Femur (tissue), 1 donor: ENCODE measurements at regions not wholly inside any gene's neighbourhood (a gene's known extent, or its start where the extent isn't known, plus 50 kb on each side); places are given as distances from the start of the nearest gene placed in this dataset.
"Not testable (repeated sequence)": the region's sequence is repeated elsewhere in the genome, so short reads cannot be mapped to it uniquely, and the experiment has no call there.

Experiments
- DNase-seq: peaks from one replicate; pipeline ENCODE4 v3.0.0-alpha.2; 2017

- peak; percentile 87 for DNase-seq
These were observed 296.6 kb downstream of the PTPRC start for GRCh38 chr1:198935306-198935921.

GRCh38 chr1:198936371-198937083, 297.7 kb downstream of the PTPRC start:
- DNase-seq: no peak

- peak; percentile 84 for DNase-seq
These were observed 298.6 kb downstream of the PTPRC start for GRCh38 chr1:198937231-198938031.

- DNase-seq: no peak
These were observed 300.4 kb downstream of the PTPRC start for GRCh38 chr1:198939286-198939685.

- no peak for DNase-seq
These were observed 301.1 kb downstream of the PTPRC start for GRCh38 chr1:198939956-198940355.

GRCh38 chr1:198942466-198942865, 303.6 kb downstream of the PTPRC start:
- DNase-seq: no peak

GRCh38 chr1:198943484-198944187, 304.8 kb downstream of the PTPRC start:
- DNase-seq: no peak

- no peak for DNase-seq
These were observed 308.6 kb downstream of the PTPRC start for GRCh38 chr1:198947456-198947855.

- no peak for DNase-seq
These were observed 310.2 kb downstream of the PTPRC start for GRCh38 chr1:198948895-198949659.

GRCh38 chr1:198950036-198950435, 311.2 kb downstream of the PTPRC start:
- no peak for DNase-seq

GRCh38 chr1:198955085-198955484, 316.2 kb downstream of the PTPRC start:
- DNase-seq: no peak

GRCh38 chr1:198957044-198957443, 318.2 kb downstream of the PTPRC start:
- DNase-seq: no peak

GRCh38 chr1:198959032-198959431, 320.2 kb downstream of the PTPRC start:
- no peak for DNase-seq

- no peak for DNase-seq
These were observed 320.8 kb downstream of the PTPRC start for GRCh38 chr1:198959676-198960075.

GRCh38 chr1:198963796-198964195, 325.0 kb downstream of the PTPRC start:
- not testable (repeated sequence) for DNase-seq

- DNase-seq: no peak
These were observed 327.7 kb downstream of the PTPRC start for GRCh38 chr1:198966519-198966918.

- no peak for DNase-seq
These were observed 328.7 kb downstream of the PTPRC start for GRCh38 chr1:198967566-198967965.

GRCh38 chr1:198968866-198969265, 330.0 kb downstream of the PTPRC start:
- DNase-seq: no peak

GRCh38 chr1:198969981-198970380, 331.1 kb downstream of the PTPRC start:
- DNase-seq: no peak

GRCh38 chr1:198970916-198971315, 332.1 kb downstream of the PTPRC start:
- no peak for DNase-seq

- no peak for DNase-seq
These were observed 339.1 kb downstream of the PTPRC start for GRCh38 chr1:198977909-198978308.

GRCh38 chr1:198978523-198978922, 339.7 kb downstream of the PTPRC start:
- DNase-seq: no peak
